Spleen (tissue), 11 donors: ENCODE measurements at regions not wholly inside any gene's neighbourhood (a gene's known extent, or its start where the extent isn't known, plus 50 kb on each side); places are given as distances from the start of the nearest gene placed in this dataset.
A peak's percentile ranks its signal among the peaks of the same experiment; 100 is the strongest.

ENCODE experiments used
- DNase-seq: peaks from one replicate; pipeline ENCODE4 v3.0.0-alpha.2; 2020
- H3K27ac ChIP-seq, 8 donors: fragments of 200-600 bp; sonication (generic) in 7 of 8; 1 replicate in 4 of 8; 2 replicates in 4 of 8; pipeline versions ENCODE4 v1.5.0 to v1.8.0; 2016 to 2021; ENCODE audit warnings: inconsistent platforms in 4 of 8, mild to moderate bottlenecking in 4 of 8, moderate library complexity in 1 of 8
- H3K27me3 ChIP-seq, 7 donors: fragments of 200-600 bp; sonication (generic) in 6 of 7; replicated peaks in 1 of 7; 1 replicate in 4 of 7; 2 replicates in 3 of 7; pipeline versions ENCODE4 v1.5.0 to v1.8.0; 2016 to 2021; ENCODE audit warnings: inconsistent platforms in 3 of 7, mild to moderate bottlenecking in 1 of 7
- H3K36me3 ChIP-seq, 6 donors: fragments of 200-600 bp; sonication (generic) in 5 of 6; 1 replicate in 4 of 6; 2 replicates in 2 of 6; pipeline versions ENCODE4 v1.5.0 to v1.8.0; 2016 to 2021; ENCODE audit warnings: inconsistent platforms in 2 of 6
- H3K4me1 ChIP-seq, 6 donors: fragments of 200-600 bp; sonication (generic) in 5 of 6; 1 replicate in 3 of 6; 2 replicates in 3 of 6; pipeline versions ENCODE4 v1.5.0 to v1.8.0; 2016 to 2021; ENCODE audit warnings: inconsistent platforms in 3 of 6
- H3K4me3 ChIP-seq, 8 donors: fragments of 200-600 bp; sonication (generic) in 7 of 8; 1 replicate in 4 of 8; 2 replicates in 4 of 8; pipeline versions ENCODE4 v1.5.0 to v1.8.0; 2016 to 2021; ENCODE audit warnings: inconsistent platforms in 4 of 8, mild to moderate bottlenecking in 4 of 8, moderate library complexity in 2 of 8
- H3K9me3 ChIP-seq, 8 donors: fragments of 200-600 bp; sonication (generic) in 7 of 8; 1 replicate in 4 of 8; 2 replicates in 4 of 8; pipeline versions ENCODE4 v1.5.0 to v1.8.0; 2016 to 2021; ENCODE audit warnings: inconsistent platforms in 4 of 8
- CTCF ChIP-seq, 11 experiments: fragments of 200-600 bp in 7 of 11; fragments of 450-650 bp in 4 of 11; sonication (generic) in 4 of 11; IDR thresholded peaks in 8 of 11; conservative IDR thresholded peaks in 3 of 11; 1 replicate in 7 of 11; 2 replicates in 4 of 11; pipeline versions ENCODE4 v1.4.0 to v1.8.0; 2016 to 2021; ENCODE audit warnings: antibody characterized with exemption in 11 of 11, inconsistent platforms in 4 of 11, mild to moderate bottlenecking in 1 of 11
- POLR2A ChIP-seq, 3 donors: fragments of 450-650 bp; IDR thresholded peaks; one replicate each; pipeline ENCODE4 v1.5.1; 2017; ENCODE audit warnings: antibody characterized with exemption in 3 of 3, mild to moderate bottlenecking in 1 of 3
- POLR2AphosphoS5 ChIP-seq, 3 donors: sonication (generic); formaldehyde crosslinking; IDR thresholded peaks; one replicate each; pipeline ENCODE4 v1.5.1; 2017; ENCODE audit warnings: antibody characterized with exemption in 3 of 3
- WGBS, 5 donors: extraction: QIAGEN DNeasy Blood & Tissue Kit in 3 of 5; methylation state at CpG; one replicate each; pipeline versions ENCODE4 v1.1.5 to v1.1.7; 2013 to 2018; 5-methylcytosine and 5-hydroxymethylcytosine counted together
- intact Hi-C: fragments of 100-400 bp; cut with DNase I; formaldehyde crosslinking; loops from one replicate; pipeline ENCODE4 v1.15.0; 2023; ENCODE audit warnings: low total_unique reads
- donor health status: healthy with polysubstance abuse.
- donor health status: DM: no; HTN: no; CAD: no; lungs with moderate emphysema.
- donor health status: DM: no; HTN: no; CAD: no.
- donor health status: Bipolar disorder and iron deficiency.
- donor health status: healthy.
- donor health status: DM: no; HTN: no; CAD: no.
- donor health status: DM: yes; HTN: yes; CAD: no.

- intact Hi-C loops, result no loop called here
These were observed 69.3 kb downstream of the ISOC1 start for GRCh38 chr5:129163810-129164378.

GRCh38 chr5:129170050-129170449 lies 75.5 kb downstream of the ISOC1 start:
- no peaks in the 10 kb centered on the region for H3K36me3 ChIP-seq
- no peaks in the 10 kb centered on the region for H3K4me1 ChIP-seq
- intact Hi-C loops, result no loop called here
- no peak overlapping the region for H3K4me3 ChIP-seq
- H3K27me3 ChIP-seq, result no peaks in the 10 kb centered on the region
- WGBS, 5 donors, result 64 to 77% (median 67%) methylated on average over 1 of the region's 1 CpG
- no peak overlapping the region for H3K27ac ChIP-seq
- TF ChIP-seq POLR2AphosphoS5 (IDR thresholded peaks at IDR 0.05), result no peak
- H3K9me3 ChIP-seq, result no peaks in the 10 kb centered on the region
- DNase-seq, result no peak

More at GRCh38 chr5:129163810-129164378, 69.3 kb downstream of the ISOC1 start:
- H3K4me1 ChIP-seq, result no peaks in the 10 kb centered on the region
- no peak for TF ChIP-seq POLR2AphosphoS5 (IDR thresholded peaks at IDR 0.05)
- TF ChIP-seq POLR2A (IDR thresholded peaks at IDR 0.05), result no peak
- no peak for TF ChIP-seq CTCF (IDR thresholded peaks at IDR 0.05 in 8 of 11, conservative IDR thresholded peaks at IDR 0.05 in 3 of 11)
- peak; percentile 54 for DNase-seq
- H3K4me3 ChIP-seq, result no peak overlapping the region
- no peaks in the 10 kb centered on the region for H3K36me3 ChIP-seq
- no peaks in the 10 kb centered on the region for H3K27me3 ChIP-seq
- H3K27ac ChIP-seq, result no peak overlapping the region
- WGBS, 5 donors, result 83 to 94% (median 88%) methylated on average over 4 of the region's 4 CpGs
- peaks cover 0 to 37% (median 26%) of the 10 kb centered on the region in 8 donors for H3K9me3 ChIP-seq

- intact Hi-C loops, result no loop called here
- 78 to 88% (median 79%) methylated on average over 2 of the region's 2 CpGs for WGBS, 5 donors
- H3K27me3 ChIP-seq, result no peaks in the 10 kb centered on the region
These were observed 76.8 kb downstream of the ISOC1 start for GRCh38 chr5:129171194-129171944.

GRCh38 chr5:129172580-129172979 lies 78.0 kb downstream of the ISOC1 start:
- no peaks in the 10 kb centered on the region for H3K27me3 ChIP-seq
- no peak overlapping the region for H3K27ac ChIP-seq
- no peak for DNase-seq
- no peak for TF ChIP-seq POLR2A (IDR thresholded peaks at IDR 0.05)
- no peak for TF ChIP-seq CTCF (IDR thresholded peaks at IDR 0.05 in 8 of 11, conservative IDR thresholded peaks at IDR 0.05 in 3 of 11)
- no peak for TF ChIP-seq POLR2AphosphoS5 (IDR thresholded peaks at IDR 0.05)
- H3K4me1 ChIP-seq, result no peaks in the 10 kb centered on the region
- H3K4me3 ChIP-seq, result no peak overlapping the region
- H3K9me3 ChIP-seq, result no peaks in the 10 kb centered on the region
- intact Hi-C loops, result no loop called here
- no peaks in the 10 kb centered on the region for H3K36me3 ChIP-seq

More at GRCh38 chr5:129171194-129171944, 76.8 kb downstream of the ISOC1 start:
- Histone ChIP-seq H3K4me1 (no peaks in the 10 kb centered on the region), H3K36me3 (no peaks in the 10 kb centered on the region), H3K4me3 (no peak overlapping the region), H3K9me3 (no peaks in the 10 kb centered on the region), H3K27ac (no peak overlapping the region)
- TF ChIP-seq CTCF (IDR thresholded peaks at IDR 0.05 in 8 of 11, conservative IDR thresholded peaks at IDR 0.05 in 3 of 11), result no peak
- no peak for DNase-seq
